LoVo (cell line): ENCODE measurements at regions not wholly inside any gene's neighbourhood (a gene's known extent, or its start where the extent isn't known, plus 50 kb on each side); places are given as distances from the start of the nearest gene placed in this dataset.

ENCODE experiments used
- DNase-seq: peaks from one replicate; pipeline ENCODE4 v3.0.0-alpha.2; 2016; ENCODE audit warnings: low spot score

- no peak for DNase-seq
Observed at GRCh38 chr13:95499811-95500712, 52.5 kb upstream of the CLDN10 start.

DNA sequence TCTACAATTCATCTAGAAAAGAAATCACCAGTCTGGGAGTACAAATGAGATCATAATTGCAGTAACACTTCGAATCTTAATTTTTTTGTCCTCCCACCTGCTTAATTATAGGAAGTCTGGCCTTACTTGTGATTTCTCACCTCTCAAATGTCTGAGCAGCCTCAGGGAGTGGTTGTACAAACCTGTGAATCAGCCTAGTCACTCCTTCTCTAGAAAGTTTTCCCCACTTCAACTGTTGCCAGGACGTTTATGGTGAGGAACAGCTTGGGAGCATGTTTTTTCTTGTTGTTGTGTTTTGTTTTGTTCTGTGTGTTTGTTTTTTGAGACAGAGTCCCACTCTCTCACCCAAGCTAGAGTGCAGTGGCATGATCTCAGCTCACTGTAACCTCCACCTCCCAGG is 50.3 kb upstream of the CLDN10 start:
- no peak for DNase-seq
